Natural killer cell (primary cell): ENCODE measurements at regions not wholly inside any gene's neighbourhood (a gene's known extent, or its start where the extent isn't known, plus 50 kb on each side); places are given as distances from the start of the nearest gene placed in this dataset.

Source experiments
- ATAC-seq, 3 donors: fragments of 150-1000 bp in 2 of 3; fragments of 200-7000 bp in 1 of 3; cut with Tn5 transposase; 1 replicate in 1 of 3; 2 replicates in 2 of 3; pipeline ENCODE4 v1.10.0; 2021; ENCODE audit warnings: mild to moderate bottlenecking in 2 of 3, moderate library complexity in 2 of 3
- DNase-seq, 2 donors: peaks; one replicate each; pipeline versions ENCODE4 v3.0.0 to v3.0.0-alpha.2; 2013 to 2021; ENCODE audit warnings: mixed read lengths in 1 of 2
- H3K27ac ChIP-seq: one replicate; pipeline ENCODE4 v1.5.1; 2013; ENCODE audit warnings: mild to moderate bottlenecking, low read length
- H3K27me3 ChIP-seq: one replicate; pipeline ENCODE4 v1.6.1; 2013; ENCODE audit warnings: low read length; ENCODE audit not compliant: control insufficient read depth, insufficient read depth
- H3K36me3 ChIP-seq: one replicate; pipeline ENCODE4 v1.6.1; 2013; ENCODE audit warnings: low read length; ENCODE audit not compliant: control insufficient read depth, insufficient read depth
- H3K4me1 ChIP-seq: one replicate; pipeline ENCODE4 v1.6.1; 2013; ENCODE audit warnings: low read length; ENCODE audit not compliant: control insufficient read depth, insufficient read depth
- H3K4me3 ChIP-seq: one replicate; pipeline ENCODE4 v1.5.1; 2013; ENCODE audit warnings: low read length
- H3K9me3 ChIP-seq: one replicate; pipeline ENCODE4 v1.6.1; 2013; ENCODE audit warnings: low read length; ENCODE audit not compliant: control insufficient read depth, insufficient read depth
- H3K27ac Mint-ChIP-seq, 2 donors: one replicate each; pipeline ENCODE4 v1.8.0; 2022; ENCODE audit warnings: mild to moderate bottlenecking in 2 of 2, mixed read lengths in 2 of 2, moderate library complexity in 1 of 2
- H3K27me3 Mint-ChIP-seq, 2 donors: one replicate each; pipeline ENCODE4 v1.8.0; 2022; ENCODE audit warnings: low read depth in 2 of 2, mixed read lengths in 2 of 2
- H3K36me3 Mint-ChIP-seq: one replicate; pipeline ENCODE4 v1.8.0; 2022; ENCODE audit warnings: mixed read lengths
- H3K4me1 Mint-ChIP-seq, 2 donors: one replicate each; pipeline ENCODE4 v1.8.0; 2022; ENCODE audit warnings: mixed read lengths in 2 of 2
- H3K4me3 Mint-ChIP-seq: one replicate; pipeline ENCODE4 v1.8.0; 2022; ENCODE audit warnings: mild to moderate bottlenecking, moderate library complexity, mixed read lengths
- H3K9me3 Mint-ChIP-seq, 2 donors: one replicate each; pipeline ENCODE4 v1.8.0; 2022; ENCODE audit warnings: mixed read lengths in 2 of 2
- WGBS: methylation state at CpG from one replicate; pipeline ENCODE4 v1.1.7; 2013; ENCODE audit warnings: missing lambda C conversion rate; ENCODE audit not compliant: insufficient coverage; 5-methylcytosine and 5-hydroxymethylcytosine counted together
- intact Hi-C: fragments of 100-400 bp; cut with micrococcal nuclease; formaldehyde crosslinking; loops from one replicate; pipeline ENCODE4 v1.14.2; 2022
- TF ChIP-seq, protein P1 (sequence below): fragments of 200-600 bp; IDR thresholded peaks from one replicate; pipeline ENCODE4 v1.8.0; 2022; ENCODE audit warnings: antibody characterized with exemption

DNA sequence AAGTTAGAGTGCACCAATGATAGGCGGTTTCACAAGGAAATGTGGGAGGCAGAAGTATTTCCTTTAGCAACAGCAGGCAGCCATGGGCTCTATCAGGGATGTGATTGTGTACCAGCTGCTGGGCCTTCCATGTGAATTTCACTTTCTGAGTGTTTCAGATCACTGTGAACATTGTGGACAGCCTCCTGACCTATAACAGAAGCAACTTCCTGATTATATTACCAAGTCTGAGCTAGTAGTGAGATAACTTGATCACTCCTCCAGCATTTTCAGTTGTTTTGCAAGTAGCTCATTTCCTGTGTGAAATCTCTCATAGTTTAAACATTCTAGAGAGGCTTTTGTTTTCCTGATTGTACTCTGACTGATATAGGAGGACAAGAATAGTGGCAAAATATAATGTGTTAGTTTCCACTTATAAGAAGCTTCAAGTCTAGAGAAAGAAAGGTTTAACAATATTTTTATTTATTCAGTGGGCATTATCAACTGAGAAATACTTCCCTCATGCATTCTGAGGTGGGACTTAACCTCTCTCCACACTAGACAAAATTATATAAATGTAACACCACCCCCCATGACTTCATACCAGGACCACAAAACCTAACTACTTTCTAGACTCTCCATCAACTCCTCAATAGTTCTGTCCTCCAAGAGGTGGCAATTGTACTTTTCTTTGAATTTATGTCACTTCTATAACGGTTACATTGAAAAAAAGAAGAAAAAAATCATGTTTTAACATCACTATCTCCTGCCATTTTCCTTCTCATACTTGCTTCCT, 184.2 kb upstream of the LUZP2 start:
- H3K36me3 ChIP-seq, result no peaks in the 10 kb centered on the region
- no peaks in the 10 kb centered on the region for H3K4me1 ChIP-seq
- no peaks in the 10 kb centered on the region for H3K27me3 Mint-ChIP-seq
- H3K9me3 Mint-ChIP-seq, result peaks cover 6 to 8% of the 10 kb centered on the region in 2 donors
- TF ChIP-seq, protein P1, sequence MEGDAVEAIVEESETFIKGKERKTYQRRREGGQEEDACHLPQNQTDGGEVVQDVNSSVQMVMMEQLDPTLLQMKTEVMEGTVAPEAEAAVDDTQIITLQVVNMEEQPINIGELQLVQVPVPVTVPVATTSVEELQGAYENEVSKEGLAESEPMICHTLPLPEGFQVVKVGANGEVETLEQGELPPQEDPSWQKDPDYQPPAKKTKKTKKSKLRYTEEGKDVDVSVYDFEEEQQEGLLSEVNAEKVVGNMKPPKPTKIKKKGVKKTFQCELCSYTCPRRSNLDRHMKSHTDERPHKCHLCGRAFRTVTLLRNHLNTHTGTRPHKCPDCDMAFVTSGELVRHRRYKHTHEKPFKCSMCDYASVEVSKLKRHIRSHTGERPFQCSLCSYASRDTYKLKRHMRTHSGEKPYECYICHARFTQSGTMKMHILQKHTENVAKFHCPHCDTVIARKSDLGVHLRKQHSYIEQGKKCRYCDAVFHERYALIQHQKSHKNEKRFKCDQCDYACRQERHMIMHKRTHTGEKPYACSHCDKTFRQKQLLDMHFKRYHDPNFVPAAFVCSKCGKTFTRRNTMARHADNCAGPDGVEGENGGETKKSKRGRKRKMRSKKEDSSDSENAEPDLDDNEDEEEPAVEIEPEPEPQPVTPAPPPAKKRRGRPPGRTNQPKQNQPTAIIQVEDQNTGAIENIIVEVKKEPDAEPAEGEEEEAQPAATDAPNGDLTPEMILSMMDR, result no peak
- H3K27ac Mint-ChIP-seq, result peak overlapping the region; percentile 85 to 88
- H3K4me3 Mint-ChIP-seq, result peak overlapping the region; percentile 86
- peaks cover 16% of the 10 kb centered on the region for H3K9me3 ChIP-seq
- H3K36me3 Mint-ChIP-seq, result peaks cover 15% of the 10 kb centered on the region
- ATAC-seq (peak; percentile 91 to 94 (median 92)), DNase-seq (peak in 1 of 2 donors; percentile 11)
- H3K4me3 ChIP-seq, result no peak overlapping the region
- peak overlapping the region; percentile 77 for H3K27ac ChIP-seq
- peaks cover 25 to 31% of the 10 kb centered on the region in 2 donors for H3K4me1 Mint-ChIP-seq
- intact Hi-C loops, result loop anchor here (5.0 kb wide), 1 partner anchor 750 kb away; no protein-coding TSS in a partner anchor
- no peaks in the 10 kb centered on the region for H3K27me3 ChIP-seq
- 59% methylated on average over 2 of the region's 2 CpGs for WGBS

DNA sequence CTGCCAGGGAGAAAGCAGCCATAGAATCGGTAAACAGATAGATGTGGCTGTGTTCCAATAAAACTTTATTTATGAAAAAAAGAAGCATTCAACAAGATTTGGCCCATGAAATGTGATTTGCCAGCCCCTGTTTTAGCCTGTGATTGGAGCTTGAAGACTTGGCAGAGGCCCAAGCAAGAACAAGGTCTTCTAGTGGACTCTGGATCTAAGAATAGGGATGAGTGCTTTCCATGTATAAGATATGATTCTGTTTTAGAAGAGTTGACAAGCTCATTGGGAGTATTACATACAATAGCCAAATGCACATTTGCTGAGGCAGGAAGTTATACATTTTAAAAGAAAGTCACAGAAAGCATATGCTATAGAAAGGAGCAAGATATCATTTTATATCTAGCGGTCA, 175.6 kb upstream of the LUZP2 start:
- no peak for ATAC-seq
- H3K9me3 Mint-ChIP-seq, result peaks cover 6 to 11% of the 10 kb centered on the region in 2 donors
- Histone ChIP-seq H3K9me3 (peaks cover 4% of the 10 kb centered on the region), H3K4me1 (peaks cover 2% of the 10 kb centered on the region), H3K36me3 (no peaks in the 10 kb centered on the region), H3K27ac (no peak overlapping the region), H3K27me3 (no peaks in the 10 kb centered on the region), H3K4me3 (no peak overlapping the region)
- no peak for DNase-seq
- no peak overlapping the region for H3K4me3 Mint-ChIP-seq
- TF ChIP-seq, protein P1, result no peak
- H3K4me1 Mint-ChIP-seq, result peaks cover 11 to 12% of the 10 kb centered on the region in 2 donors
- H3K36me3 Mint-ChIP-seq, result peaks cover 14% of the 10 kb centered on the region
- intact Hi-C loops, result no loop called here
- WGBS, result 94% methylated on average over 1 of the region's 2 CpGs
- H3K27me3 Mint-ChIP-seq, result no peaks in the 10 kb centered on the region
- no peak overlapping the region for H3K27ac Mint-ChIP-seq

DNA sequence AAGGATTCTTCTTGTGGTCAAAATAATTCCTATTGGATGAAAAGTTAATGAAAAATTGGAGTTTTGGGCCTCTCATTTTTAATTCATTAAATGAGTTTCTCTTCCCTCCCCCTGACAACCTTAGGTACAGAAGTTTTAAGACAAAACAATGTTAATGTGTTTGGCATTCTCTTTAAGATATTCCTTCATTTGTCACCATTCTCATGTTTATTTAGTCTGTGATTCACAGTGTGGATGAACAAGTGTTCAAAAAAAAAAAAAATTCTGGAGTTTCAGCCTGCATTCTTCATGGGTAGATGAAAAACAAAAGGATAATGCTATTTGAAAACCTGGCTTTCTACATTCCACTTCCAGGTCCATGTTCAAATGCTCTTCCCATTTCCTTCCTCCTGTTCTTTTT, 172.6 kb upstream of the LUZP2 start:
- Histone ChIP-seq H3K27me3 (no peaks in the 10 kb centered on the region), H3K4me1 (peaks cover 2% of the 10 kb centered on the region), H3K9me3 (no peaks in the 10 kb centered on the region), H3K4me3 (no peak overlapping the region), H3K27ac (no peak overlapping the region), H3K36me3 (no peaks in the 10 kb centered on the region)
- Mint-ChIP-seq H3K27ac (no peak overlapping the region), H3K27me3 (no peaks in the 10 kb centered on the region), H3K4me3 (no peak overlapping the region), H3K4me1 (peaks cover 11 to 12% of the 10 kb centered on the region in 2 donors), H3K9me3 (no peaks in the 10 kb centered on the region), H3K36me3 (no peaks in the 10 kb centered on the region)
- TF ChIP-seq, protein P1, result no peak
- no peak for DNase-seq
- intact Hi-C loops, result no loop called here
- no peak for ATAC-seq

DNA sequence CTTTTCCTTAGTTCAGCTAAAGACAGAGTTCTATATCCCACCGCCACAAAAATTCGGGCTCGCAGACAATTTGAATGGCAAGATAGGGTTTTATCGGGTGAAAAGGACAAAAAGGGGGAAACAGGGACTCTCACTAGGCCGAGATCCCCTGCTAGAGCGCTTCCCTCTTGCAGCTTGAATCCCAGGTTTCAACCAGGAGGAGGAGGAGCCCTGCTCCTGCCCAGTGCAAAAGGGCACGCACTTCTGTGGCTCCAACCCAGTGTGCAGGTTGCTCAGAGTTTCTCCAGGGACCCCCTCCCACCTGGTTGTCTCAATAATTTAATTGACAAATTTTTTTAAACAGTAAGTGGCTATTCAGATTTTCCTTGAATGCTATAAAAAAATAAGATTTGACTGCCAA, 152.6 kb upstream of the LUZP2 start:
- ATAC-seq (no peak), DNase-seq (no peak)
- H3K27me3 ChIP-seq, result no peaks in the 10 kb centered on the region
- TF ChIP-seq, protein P1, result no peak
- Mint-ChIP-seq H3K36me3 (no peaks in the 10 kb centered on the region), H3K4me1 (no peaks in the 10 kb centered on the region), H3K4me3 (no peak overlapping the region), H3K27ac (no peak overlapping the region), H3K9me3 (no peaks in the 10 kb centered on the region), H3K27me3 (peaks cover 0 to 10% of the 10 kb centered on the region in 2 donors)
- intact Hi-C loops, result no loop called here
- no peak overlapping the region for H3K4me3 ChIP-seq
- H3K9me3 ChIP-seq, result no peaks in the 10 kb centered on the region
- 72% methylated on average over 6 of the region's 7 CpGs for WGBS
- H3K4me1 ChIP-seq, result no peaks in the 10 kb centered on the region
- H3K27ac ChIP-seq, result no peak overlapping the region
- H3K36me3 ChIP-seq, result no peaks in the 10 kb centered on the region
